GM13976 (cell line): ENCODE measurements at regions not wholly inside any gene's neighbourhood (a gene's known extent, or its start where the extent isn't known, plus 50 kb on each side); places are given as distances from the start of the nearest gene placed in this dataset.
"Not testable (repeated sequence)": the region's sequence is repeated elsewhere in the genome, so short reads cannot be mapped to it uniquely, and the experiment has no call there.

ENCODE experiments used
- DNase-seq: peaks from one replicate; pipeline ENCODE4 v3.0.0; 2012; ENCODE audit warnings: low spot score
- CTCF ChIP-seq: IDR thresholded peaks from 2 replicates; pipeline ENCODE4 v1.5.1; 2012; ENCODE audit warnings: borderline replicate concordance, mild to moderate bottlenecking; ENCODE audit not compliant: insufficient read depth; ENCODE audit errors: extremely low read depth, missing control alignments, control extremely low read depth
- in situ Hi-C: fragments of 300-500 bp; cut with MboI; formaldehyde crosslinking; loops from one replicate; pipeline ENCODE4 v1.12.0; 2022; ENCODE audit warnings: low sequenced_read_pairs, mixed read lengths, inconsistent platforms; ENCODE audit not compliant: unreplicated experiment

- in situ Hi-C loops: not testable (repeated sequence)
Observed at GRCh38 chr7:32816409-32816948, 75.1 kb downstream of the KBTBD2 start.

GRCh38 chr7:32814779-32815178, 76.8 kb downstream of the KBTBD2 start:
- DNase-seq, in situ Hi-C loops: not testable (repeated sequence)

More at GRCh38 chr7:32816409-32816948, 75.1 kb downstream of the KBTBD2 start:
- DNase-seq: not testable (repeated sequence)

GRCh38 chr7:32809871-32810270, 81.7 kb downstream of the KBTBD2 start:
- in situ Hi-C loops: no loop called here
- DNase-seq: no peak
- no peak for TF ChIP-seq CTCF

GRCh38 chr7:32809347-32809746, 82.2 kb downstream of the KBTBD2 start:
- in situ Hi-C loops: no loop called here
- no peak for TF ChIP-seq CTCF
- no peak for DNase-seq

- in situ Hi-C loops: no loop called here
- no peak for TF ChIP-seq CTCF
- DNase-seq: no peak
Observed at GRCh38 chr7:32803406-32804141, 88.0 kb downstream of the KBTBD2 start.

GRCh38 chr7:32802305-32802910, 89.2 kb downstream of the KBTBD2 start:
- TF ChIP-seq CTCF: no peak
- no peak for DNase-seq
- in situ Hi-C loops: no loop called here

GRCh38 chr7:32793053-32793452, 98.5 kb downstream of the KBTBD2 start:
- in situ Hi-C loops: loop anchor here (25.0 kb wide), 1 partner anchor 319 kb away; the partner anchor contains the start of gene RP9
- DNase-seq: not testable (repeated sequence)

GRCh38 chr7:32790766-32791430, 100.7 kb downstream of the KBTBD2 start:
- in situ Hi-C loops: loop anchor here (25.0 kb wide), 1 partner anchor 321 kb away; the partner anchor contains the start of gene RP9
- not testable (repeated sequence) for DNase-seq

- in situ Hi-C loops: loop anchor here (25.0 kb wide), 1 partner anchor 323 kb away; the partner anchor contains the start of gene RP9
- not testable (repeated sequence) for DNase-seq
Observed at GRCh38 chr7:32789266-32789665, 102.3 kb downstream of the KBTBD2 start.

GRCh38 chr7:32788174-32788573, 103.4 kb downstream of the KBTBD2 start:
- in situ Hi-C loops: loop anchor here (25.0 kb wide), 1 partner anchor 324 kb away; the partner anchor contains the start of gene RP9
- DNase-seq: not testable (repeated sequence)

GRCh38 chr7:32785365-32785944, 106.1 kb downstream of the KBTBD2 start:
- in situ Hi-C loops: loop anchor here (25.0 kb wide), 1 partner anchor 327 kb away; the partner anchor contains the start of gene RP9

GRCh38 chr7:32779895-32780294, 111.7 kb downstream of the KBTBD2 start:
- in situ Hi-C loops: loop anchor here (25.0 kb wide), 1 partner anchor 332 kb away; the partner anchor contains the start of gene RP9
- DNase-seq: not testable (repeated sequence)

More at GRCh38 chr7:32785365-32785944, 106.1 kb downstream of the KBTBD2 start:
- DNase-seq: not testable (repeated sequence)
